Endodermal cell (in vitro differentiated cells): ENCODE measurements at regions not wholly inside any gene's neighbourhood (a gene's known extent, or its start where the extent isn't known, plus 50 kb on each side); places are given as distances from the start of the nearest gene placed in this dataset.

Experiments used
- DNase-seq: peaks from one replicate; pipeline ENCODE4 v3.0.0-alpha.2; 2017
- H3K27ac ChIP-seq: 2 replicates; pipeline ENCODE4 v1.5.1; 2013; ENCODE audit warnings: mild to moderate bottlenecking, low read depth, low read length, moderate library complexity
- H3K27me3 ChIP-seq: 2 replicates; pipeline ENCODE4 v1.6.1; 2013; ENCODE audit warnings: mild to moderate bottlenecking, low read length, moderate library complexity; ENCODE audit not compliant: insufficient read depth, control insufficient read depth, poor library complexity, severe bottlenecking
- H3K36me3 ChIP-seq: 2 replicates; pipeline ENCODE4 v1.7.0; 2013; ENCODE audit warnings: mild to moderate bottlenecking, low read length, moderate library complexity; ENCODE audit not compliant: control insufficient read depth, insufficient read depth
- H3K4me1 ChIP-seq: one replicate; pipeline ENCODE4 v1.7.0; 2013; ENCODE audit warnings: low read length; ENCODE audit not compliant: control insufficient read depth, insufficient read depth
- H3K4me3 ChIP-seq: 2 replicates; pipeline ENCODE4 v1.5.1; 2013; ENCODE audit warnings: mild to moderate bottlenecking, low read length, moderate library complexity
- H3K9ac ChIP-seq: 2 replicates; pipeline ENCODE4 v1.6.1; 2013; ENCODE audit warnings: mild to moderate bottlenecking, low read length, moderate library complexity; ENCODE audit not compliant: poor library complexity, severe bottlenecking; ENCODE audit errors: extremely low read depth
- H3K9me3 ChIP-seq: 2 replicates; pipeline ENCODE4 v1.6.1; 2013; ENCODE audit warnings: mild to moderate bottlenecking, low read length, moderate library complexity; ENCODE audit not compliant: control insufficient read depth
- H3K27ac Mint-ChIP-seq: 2 replicates; pipeline ENCODE4 v1.8.0; 2020; ENCODE audit warnings: mixed read lengths
- H3K27me3 Mint-ChIP-seq: 2 replicates; pipeline ENCODE4 v1.8.0; 2021; ENCODE audit warnings: mild to moderate bottlenecking, mixed read lengths; ENCODE audit not compliant: insufficient read depth
- H3K36me3 Mint-ChIP-seq: 2 replicates; pipeline ENCODE4 v1.8.0; 2020; ENCODE audit warnings: low read depth, mixed read lengths
- H3K4me1 Mint-ChIP-seq: 2 replicates; pipeline ENCODE4 v1.8.0; 2020; ENCODE audit warnings: mixed read lengths
- H3K4me3 Mint-ChIP-seq: 2 replicates; pipeline ENCODE4 v1.8.0; 2020; ENCODE audit warnings: mild to moderate bottlenecking, moderate library complexity, mixed read lengths
- H3K9me3 Mint-ChIP-seq: 2 replicates; pipeline ENCODE4 v1.8.0; 2020; ENCODE audit warnings: mild to moderate bottlenecking, mixed read lengths
- WGBS, 2 experiments: methylation state at CpG; one replicate each; pipeline versions ENCODE4 v1.1.5 to v1.1.7; 2013; ENCODE audit warnings: missing lambda C conversion rate in 2 of 2, mixed read lengths in 1 of 2; ENCODE audit not compliant: insufficient coverage in 1 of 2, insufficient read length in 1 of 2; 5-methylcytosine and 5-hydroxymethylcytosine counted together
- TF ChIP-seq, protein P1 (sequence below): fragments of 200-600 bp; sonication (generic); conservative IDR thresholded peaks from 2 replicates; pipeline ENCODE4 v1.5.0; 2021; ENCODE audit warnings: antibody characterized with exemption, mild to moderate bottlenecking

DNA sequence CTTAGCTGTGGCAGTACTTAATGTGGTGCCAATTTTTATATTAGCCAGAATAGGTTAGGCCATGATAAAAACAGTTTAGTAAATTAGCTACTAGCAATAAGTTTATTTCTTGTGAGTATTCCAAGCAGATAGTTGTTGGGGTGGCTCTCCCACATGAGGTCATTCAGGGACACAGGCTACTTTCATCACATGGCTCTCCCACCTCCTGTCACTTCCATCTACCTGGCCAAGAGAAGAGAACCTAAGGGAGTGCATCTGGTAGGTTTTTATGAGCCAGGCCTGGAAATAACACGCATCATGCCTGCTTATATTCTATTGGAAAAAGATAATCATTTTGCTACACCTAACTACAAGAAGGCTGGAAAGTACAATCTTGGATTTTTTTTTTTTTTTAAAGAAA lies 161.4 kb upstream of the CCNH start:
- H3K27me3 Mint-ChIP-seq, result no peaks in the 10 kb centered on the region
- H3K9ac ChIP-seq, result no peak overlapping the region
- TF ChIP-seq, protein P1, sequence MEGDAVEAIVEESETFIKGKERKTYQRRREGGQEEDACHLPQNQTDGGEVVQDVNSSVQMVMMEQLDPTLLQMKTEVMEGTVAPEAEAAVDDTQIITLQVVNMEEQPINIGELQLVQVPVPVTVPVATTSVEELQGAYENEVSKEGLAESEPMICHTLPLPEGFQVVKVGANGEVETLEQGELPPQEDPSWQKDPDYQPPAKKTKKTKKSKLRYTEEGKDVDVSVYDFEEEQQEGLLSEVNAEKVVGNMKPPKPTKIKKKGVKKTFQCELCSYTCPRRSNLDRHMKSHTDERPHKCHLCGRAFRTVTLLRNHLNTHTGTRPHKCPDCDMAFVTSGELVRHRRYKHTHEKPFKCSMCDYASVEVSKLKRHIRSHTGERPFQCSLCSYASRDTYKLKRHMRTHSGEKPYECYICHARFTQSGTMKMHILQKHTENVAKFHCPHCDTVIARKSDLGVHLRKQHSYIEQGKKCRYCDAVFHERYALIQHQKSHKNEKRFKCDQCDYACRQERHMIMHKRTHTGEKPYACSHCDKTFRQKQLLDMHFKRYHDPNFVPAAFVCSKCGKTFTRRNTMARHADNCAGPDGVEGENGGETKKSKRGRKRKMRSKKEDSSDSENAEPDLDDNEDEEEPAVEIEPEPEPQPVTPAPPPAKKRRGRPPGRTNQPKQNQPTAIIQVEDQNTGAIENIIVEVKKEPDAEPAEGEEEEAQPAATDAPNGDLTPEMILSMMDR, result no peak
- WGBS, 2 experiments, result 92% methylated on average over 1 of the region's 1 CpG; no CpG with 5 or more reads in 1 of the 2 experiments
- H3K36me3 ChIP-seq, result no peaks in the 10 kb centered on the region
- DNase-seq, result no peak
- no peak overlapping the region for H3K4me3 ChIP-seq
- no peak overlapping the region for H3K27ac Mint-ChIP-seq
- H3K27me3 ChIP-seq, result no peaks in the 10 kb centered on the region
- H3K9me3 Mint-ChIP-seq, result peaks cover 3% of the 10 kb centered on the region
- H3K4me3 Mint-ChIP-seq, result no peak overlapping the region
- no peaks in the 10 kb centered on the region for H3K9me3 ChIP-seq
- H3K36me3 Mint-ChIP-seq, result no peaks in the 10 kb centered on the region
- no peak overlapping the region for H3K27ac ChIP-seq
- H3K4me1 ChIP-seq, result no peaks in the 10 kb centered on the region
- H3K4me1 Mint-ChIP-seq, result peaks cover 3% of the 10 kb centered on the region

DNA sequence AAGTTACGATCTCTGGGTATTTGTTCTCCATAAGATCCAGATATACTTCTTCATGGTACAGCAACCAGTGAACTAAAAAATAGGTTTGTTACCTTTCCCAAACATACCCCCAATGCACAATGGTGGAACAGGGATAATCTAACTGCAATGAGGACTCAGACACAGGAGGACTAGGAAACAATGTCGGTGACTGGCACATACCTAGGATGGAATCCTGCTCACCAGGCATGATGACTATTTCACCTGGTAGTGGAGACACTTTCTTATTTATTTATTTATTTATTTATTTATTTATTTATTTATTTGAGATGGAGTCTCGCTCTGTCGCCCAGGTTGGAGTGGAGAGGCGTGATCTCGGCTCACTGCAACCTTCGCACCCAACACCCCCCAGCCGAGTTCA lies 159.9 kb upstream of the CCNH start:
- WGBS, 2 experiments, result 93 to 94% methylated on average over 3 to 8 of the region's 8 CpGs
- H3K36me3 ChIP-seq, result no peaks in the 10 kb centered on the region
- Mint-ChIP-seq H3K27me3 (no peaks in the 10 kb centered on the region), H3K36me3 (no peaks in the 10 kb centered on the region), H3K9me3 (peaks cover 3% of the 10 kb centered on the region), H3K27ac (no peak overlapping the region), H3K4me1 (peaks cover 3% of the 10 kb centered on the region), H3K4me3 (no peak overlapping the region)
- no peak overlapping the region for H3K27ac ChIP-seq
- TF ChIP-seq, protein P1, result no peak
- H3K4me3 ChIP-seq, result no peak overlapping the region
- H3K27me3 ChIP-seq, result no peaks in the 10 kb centered on the region
- no peak overlapping the region for H3K9ac ChIP-seq
- H3K9me3 ChIP-seq, result no peaks in the 10 kb centered on the region
- H3K4me1 ChIP-seq, result no peaks in the 10 kb centered on the region
- no peak for DNase-seq

DNA sequence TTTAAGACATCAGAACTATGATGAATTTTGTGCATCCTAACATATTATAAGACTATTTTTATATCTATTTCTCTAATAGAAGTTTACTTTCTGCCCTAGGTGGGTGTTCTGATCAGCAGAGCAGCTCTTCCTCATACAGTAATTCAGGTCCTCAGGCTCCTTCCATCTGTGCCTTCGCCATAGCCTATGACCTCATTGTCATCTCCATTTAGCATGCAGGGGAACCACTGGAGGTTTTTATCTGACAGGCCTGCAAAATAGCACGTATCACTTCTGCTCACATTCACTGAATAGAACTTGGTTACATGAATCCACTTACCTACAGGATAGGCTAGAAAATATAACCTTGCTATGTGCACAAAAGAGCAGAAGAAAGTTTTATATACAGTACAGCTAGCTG lies 159.4 kb upstream of the CCNH start:
- peaks cover 3% of the 10 kb centered on the region for H3K4me1 Mint-ChIP-seq
- Histone ChIP-seq H3K4me3 (no peak overlapping the region), H3K27me3 (no peaks in the 10 kb centered on the region), H3K9me3 (no peaks in the 10 kb centered on the region), H3K27ac (no peak overlapping the region), H3K4me1 (no peaks in the 10 kb centered on the region), H3K9ac (no peak overlapping the region), H3K36me3 (no peaks in the 10 kb centered on the region)
- TF ChIP-seq, protein P1, result no peak
- 71 to 90% methylated on average over 1 to 2 of the region's 2 CpGs for WGBS, 2 experiments
- no peaks in the 10 kb centered on the region for H3K27me3 Mint-ChIP-seq
- DNase-seq, result no peak
- peaks cover 3% of the 10 kb centered on the region for H3K9me3 Mint-ChIP-seq
- H3K27ac Mint-ChIP-seq, result no peak overlapping the region
- H3K36me3 Mint-ChIP-seq, result no peaks in the 10 kb centered on the region
- no peak overlapping the region for H3K4me3 Mint-ChIP-seq
